Ishikawa (cell line): ENCODE measurements at regions not wholly inside any gene's neighbourhood (a gene's known extent, or its start where the extent isn't known, plus 50 kb on each side); places are given as distances from the start of the nearest gene placed in this dataset.

Experiments
- CEBPB ChIP-seq: IDR thresholded peaks from 2 replicates; pipeline ENCODE4 v1.6.1; 2012
- CREB1 ChIP-seq: IDR thresholded peaks from 2 replicates; pipeline ENCODE4 v1.6.1; 2012; ENCODE audit warnings: low read depth
- EGR1 ChIP-seq: IDR thresholded peaks from 2 replicates; pipeline ENCODE4 v1.6.1; 2012
- EP300 ChIP-seq: IDR thresholded peaks from 2 replicates; pipeline ENCODE4 v1.6.1; 2012; ENCODE audit warnings: borderline replicate concordance
- FOXM1 ChIP-seq: IDR thresholded peaks from 2 replicates; pipeline ENCODE4 v1.6.1; 2012; ENCODE audit warnings: low read depth, borderline replicate concordance
- NFIC ChIP-seq: IDR thresholded peaks from 2 replicates; pipeline ENCODE4 v1.6.1; 2012
- RAD21 ChIP-seq: IDR thresholded peaks from 2 replicates; pipeline ENCODE4 v1.6.1; 2012; ENCODE audit warnings: low read depth
- TAF1 ChIP-seq: IDR thresholded peaks from 2 replicates; pipeline ENCODE4 v1.6.1; 2012; ENCODE audit warnings: low read depth, mild to moderate bottlenecking
- TCF12 ChIP-seq: IDR thresholded peaks from 2 replicates; pipeline ENCODE4 v1.6.1; 2012; ENCODE audit warnings: low read depth
- TEAD4 ChIP-seq: IDR thresholded peaks from 2 replicates; pipeline ENCODE4 v1.6.1; 2012
- YY1 ChIP-seq: IDR thresholded peaks from 2 replicates; pipeline ENCODE4 v1.6.1; 2012; ENCODE audit warnings: low read depth
- ZBTB7A ChIP-seq: IDR thresholded peaks from 2 replicates; pipeline ENCODE4 v1.6.1; 2012; ENCODE audit warnings: low read depth
- TF ChIP-seq, protein P1 (sequence below): IDR thresholded peaks from 2 replicates; pipeline ENCODE4 v1.6.1; 2012
- TF ChIP-seq, protein P2 (sequence below): IDR thresholded peaks from 2 replicates; pipeline ENCODE4 v1.6.1; 2012; ENCODE audit warnings: low read depth, mild to moderate bottlenecking
- TF ChIP-seq, protein P3 (sequence below): IDR thresholded peaks from 2 replicates; pipeline ENCODE4 v1.6.1; 2012

DNA sequence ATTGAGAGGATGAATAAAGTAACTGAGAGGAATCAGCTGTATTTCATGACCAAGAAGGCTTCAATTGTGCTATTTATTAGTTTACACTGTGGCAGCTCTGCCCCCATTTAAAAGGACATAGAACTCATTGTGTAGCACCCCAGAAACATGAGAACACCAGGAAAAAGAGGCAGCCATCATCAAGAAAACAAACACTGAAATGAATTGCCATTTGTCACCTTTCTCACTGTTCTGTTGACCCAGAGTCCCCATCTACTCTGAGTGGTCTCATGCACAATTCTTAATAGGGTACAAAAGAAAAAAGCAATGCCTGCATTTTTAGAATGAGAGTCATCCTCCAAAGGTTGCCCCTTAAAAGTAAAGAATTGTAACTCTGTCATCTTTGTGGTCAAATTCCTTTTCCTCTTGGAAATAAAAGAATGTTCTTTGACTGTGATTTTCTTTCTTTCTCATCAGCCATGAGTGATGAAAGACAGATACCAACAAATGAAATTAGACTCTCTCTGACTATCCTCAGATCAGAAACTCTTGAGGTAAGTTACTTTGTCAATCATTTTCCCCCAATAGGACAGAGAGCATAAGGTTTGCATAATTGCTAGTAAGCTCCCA lies 1941.9 kb upstream of the PIK3C3 start:
- no peak for TF ChIP-seq YY1
- TF ChIP-seq TAF1: no peak
- TF ChIP-seq RAD21: no peak
- no peak for TF ChIP-seq EP300
- no peak for TF ChIP-seq ZBTB7A
- TF ChIP-seq, protein P1, sequence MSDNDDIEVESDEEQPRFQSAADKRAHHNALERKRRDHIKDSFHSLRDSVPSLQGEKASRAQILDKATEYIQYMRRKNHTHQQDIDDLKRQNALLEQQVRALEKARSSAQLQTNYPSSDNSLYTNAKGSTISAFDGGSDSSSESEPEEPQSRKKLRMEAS: no peak
- no peak for TF ChIP-seq EGR1
- TF ChIP-seq CEBPB: no peak
- no peak for TF ChIP-seq NFIC
- TF ChIP-seq, protein P2, sequence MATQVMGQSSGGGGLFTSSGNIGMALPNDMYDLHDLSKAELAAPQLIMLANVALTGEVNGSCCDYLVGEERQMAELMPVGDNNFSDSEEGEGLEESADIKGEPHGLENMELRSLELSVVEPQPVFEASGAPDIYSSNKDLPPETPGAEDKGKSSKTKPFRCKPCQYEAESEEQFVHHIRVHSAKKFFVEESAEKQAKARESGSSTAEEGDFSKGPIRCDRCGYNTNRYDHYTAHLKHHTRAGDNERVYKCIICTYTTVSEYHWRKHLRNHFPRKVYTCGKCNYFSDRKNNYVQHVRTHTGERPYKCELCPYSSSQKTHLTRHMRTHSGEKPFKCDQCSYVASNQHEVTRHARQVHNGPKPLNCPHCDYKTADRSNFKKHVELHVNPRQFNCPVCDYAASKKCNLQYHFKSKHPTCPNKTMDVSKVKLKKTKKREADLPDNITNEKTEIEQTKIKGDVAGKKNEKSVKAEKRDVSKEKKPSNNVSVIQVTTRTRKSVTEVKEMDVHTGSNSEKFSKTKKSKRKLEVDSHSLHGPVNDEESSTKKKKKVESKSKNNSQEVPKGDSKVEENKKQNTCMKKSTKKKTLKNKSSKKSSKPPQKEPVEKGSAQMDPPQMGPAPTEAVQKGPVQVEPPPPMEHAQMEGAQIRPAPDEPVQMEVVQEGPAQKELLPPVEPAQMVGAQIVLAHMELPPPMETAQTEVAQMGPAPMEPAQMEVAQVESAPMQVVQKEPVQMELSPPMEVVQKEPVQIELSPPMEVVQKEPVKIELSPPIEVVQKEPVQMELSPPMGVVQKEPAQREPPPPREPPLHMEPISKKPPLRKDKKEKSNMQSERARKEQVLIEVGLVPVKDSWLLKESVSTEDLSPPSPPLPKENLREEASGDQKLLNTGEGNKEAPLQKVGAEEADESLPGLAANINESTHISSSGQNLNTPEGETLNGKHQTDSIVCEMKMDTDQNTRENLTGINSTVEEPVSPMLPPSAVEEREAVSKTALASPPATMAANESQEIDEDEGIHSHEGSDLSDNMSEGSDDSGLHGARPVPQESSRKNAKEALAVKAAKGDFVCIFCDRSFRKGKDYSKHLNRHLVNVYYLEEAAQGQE: no peak

DNA sequence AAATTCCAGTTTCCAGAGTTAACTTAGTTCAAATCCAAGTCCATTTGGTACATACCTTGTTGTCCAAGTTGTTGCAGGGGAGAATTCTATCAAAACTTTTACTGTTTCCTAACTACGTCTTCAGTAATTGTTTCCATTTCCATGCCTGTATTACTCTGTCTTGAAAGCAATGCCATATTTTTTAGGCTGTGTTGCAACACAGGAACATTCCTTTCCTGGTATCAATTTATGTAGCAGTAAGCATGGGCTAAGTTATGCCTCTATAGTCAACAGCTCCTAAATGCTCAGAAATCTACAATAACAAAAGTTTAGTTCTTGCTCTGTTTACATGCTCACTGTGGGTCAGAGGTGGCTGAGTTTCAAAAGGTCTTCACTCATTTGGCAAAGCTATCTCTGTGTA lies 1943.8 kb upstream of the PIK3C3 start:
- TF ChIP-seq CEBPB: no peak
- TF ChIP-seq EP300: no peak
- no peak for TF ChIP-seq RAD21
- TF ChIP-seq, protein P3, sequence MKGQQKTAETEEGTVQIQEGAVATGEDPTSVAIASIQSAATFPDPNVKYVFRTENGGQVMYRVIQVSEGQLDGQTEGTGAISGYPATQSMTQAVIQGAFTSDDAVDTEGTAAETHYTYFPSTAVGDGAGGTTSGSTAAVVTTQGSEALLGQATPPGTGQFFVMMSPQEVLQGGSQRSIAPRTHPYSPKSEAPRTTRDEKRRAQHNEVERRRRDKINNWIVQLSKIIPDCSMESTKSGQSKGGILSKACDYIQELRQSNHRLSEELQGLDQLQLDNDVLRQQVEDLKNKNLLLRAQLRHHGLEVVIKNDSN: no peak
- TF ChIP-seq, protein P1: no peak
- no peak for TF ChIP-seq TEAD4
- TF ChIP-seq, protein P2: no peak
- no peak for TF ChIP-seq TAF1
- TF ChIP-seq YY1: no peak
- no peak for TF ChIP-seq NFIC
- TF ChIP-seq ZBTB7A: no peak
- no peak for TF ChIP-seq CREB1
- TF ChIP-seq TCF12: no peak
- no peak for TF ChIP-seq EGR1
- no peak for TF ChIP-seq FOXM1

DNA sequence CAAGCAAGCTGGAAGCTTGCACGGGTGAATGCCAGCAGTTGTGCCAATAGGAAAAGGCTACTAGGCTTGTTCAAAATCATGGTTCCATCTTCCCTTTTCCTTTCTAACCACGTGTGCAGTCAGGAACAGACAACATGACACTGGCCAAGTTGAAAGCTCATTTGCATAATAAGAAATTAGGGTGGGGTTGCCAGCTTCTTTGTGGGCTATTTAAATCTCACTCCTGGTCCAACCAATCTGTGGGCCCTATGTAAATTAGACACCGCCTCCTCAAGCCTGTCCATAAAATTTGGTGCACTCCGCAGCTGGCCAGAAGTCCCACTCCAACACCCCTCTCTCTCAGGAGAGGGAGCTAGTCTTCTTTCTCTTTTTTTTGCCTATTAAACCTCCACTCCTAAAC lies 1948.4 kb upstream of the PIK3C3 start:
- TF ChIP-seq CEBPB: no peak
- TF ChIP-seq, protein P1: peak; percentile 71
- peak; percentile 39; the same call in 1 of the 2 replicates for TF ChIP-seq RAD21
- TF ChIP-seq, protein P2: no peak
- TF ChIP-seq TEAD4: no peak
- TF ChIP-seq, protein P3: peak; percentile 84

DNA sequence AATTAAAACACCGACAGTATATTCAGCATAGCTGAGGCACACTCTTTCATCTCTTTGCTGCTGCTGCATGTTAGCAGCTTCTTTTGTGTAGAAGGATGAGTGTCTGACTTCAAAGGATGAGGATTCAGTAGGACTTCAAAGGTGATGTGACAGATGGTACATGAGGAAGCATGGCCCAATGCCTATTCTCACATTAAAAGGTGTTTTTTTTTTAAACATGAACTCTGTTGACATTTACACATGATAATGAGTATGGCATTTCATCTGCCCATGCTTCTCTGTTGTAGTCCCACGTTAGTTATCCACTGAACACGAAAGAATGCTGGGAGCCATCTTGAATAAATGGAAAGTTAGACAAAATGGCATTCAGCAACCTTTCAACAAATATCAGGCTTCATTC lies 1950.8 kb upstream of the PIK3C3 start:
- TF ChIP-seq, protein P3: no peak
- TF ChIP-seq EP300 (no peak), YY1 (no peak), FOXM1 (no peak), RAD21 (no peak), ZBTB7A (no peak), CEBPB (no peak), TCF12 (no peak), EGR1 (no peak), CREB1 (no peak), TAF1 (no peak)
- TF ChIP-seq, protein P2: no peak
- TF ChIP-seq, protein P1: no peak
